Panc1 (cell line): ENCODE measurements at regions not wholly inside any gene's neighbourhood (a gene's known extent, or its start where the extent isn't known, plus 50 kb on each side); places are given as distances from the start of the nearest gene placed in this dataset.

Experiments
- POLR2AphosphoS5 ChIP-seq: IDR thresholded peaks from 2 replicates; pipeline ENCODE4 v1.6.1; 2012; ENCODE audit warnings: mild to moderate bottlenecking, low read depth, low read length, moderate library complexity
- SIN3A ChIP-seq: IDR thresholded peaks from 2 replicates; pipeline ENCODE4 v1.6.1; 2012; ENCODE audit warnings: low read depth, mild to moderate bottlenecking, low read length, moderate library complexity, borderline replicate concordance; ENCODE audit not compliant: insufficient read depth
- TCF7L2 ChIP-seq: IDR thresholded peaks from 2 replicates; pipeline ENCODE4 v1.6.1; 2011; ENCODE audit warnings: mild to moderate bottlenecking, low read depth, low read length, inconsistent platforms
- TF ChIP-seq, protein P1 (sequence below): fragments of 450-650 bp; IDR thresholded peaks from 2 replicates; pipeline ENCODE4 v1.5.1; 2017; ENCODE audit warnings: mild to moderate bottlenecking
- TF ChIP-seq, protein P2 (sequence below), 2 experiments: IDR thresholded peaks; 2 replicates each; pipeline ENCODE4 v1.6.1; 2011 to 2012; ENCODE audit warnings: low read depth in 2 of 2, control low read depth in 1 of 2, low read length in 1 of 2, mild to moderate bottlenecking in 1 of 2, moderate library complexity in 1 of 2; ENCODE audit not compliant: insufficient read depth in 1 of 2

DNA sequence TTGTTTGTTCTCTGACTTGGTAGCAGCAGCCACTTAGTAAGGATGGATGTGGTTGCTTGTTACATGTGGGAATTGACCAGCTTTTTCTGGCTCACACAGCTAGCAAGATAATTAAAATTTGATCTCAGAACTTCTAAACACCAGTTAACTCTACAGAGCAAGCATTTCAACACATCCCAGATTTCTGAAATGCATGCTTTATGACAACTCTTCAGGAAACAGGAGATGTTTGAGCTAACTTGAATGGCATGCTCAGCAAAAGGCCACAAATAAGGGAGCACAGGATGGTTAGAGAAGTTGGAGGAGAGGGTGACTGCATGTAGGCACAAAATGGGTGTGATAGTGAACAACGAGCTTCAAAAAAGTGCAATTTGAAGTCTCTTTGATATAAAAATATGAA lies 167.1 kb upstream of the SPRY2 start:
- TF ChIP-seq, protein P1, sequence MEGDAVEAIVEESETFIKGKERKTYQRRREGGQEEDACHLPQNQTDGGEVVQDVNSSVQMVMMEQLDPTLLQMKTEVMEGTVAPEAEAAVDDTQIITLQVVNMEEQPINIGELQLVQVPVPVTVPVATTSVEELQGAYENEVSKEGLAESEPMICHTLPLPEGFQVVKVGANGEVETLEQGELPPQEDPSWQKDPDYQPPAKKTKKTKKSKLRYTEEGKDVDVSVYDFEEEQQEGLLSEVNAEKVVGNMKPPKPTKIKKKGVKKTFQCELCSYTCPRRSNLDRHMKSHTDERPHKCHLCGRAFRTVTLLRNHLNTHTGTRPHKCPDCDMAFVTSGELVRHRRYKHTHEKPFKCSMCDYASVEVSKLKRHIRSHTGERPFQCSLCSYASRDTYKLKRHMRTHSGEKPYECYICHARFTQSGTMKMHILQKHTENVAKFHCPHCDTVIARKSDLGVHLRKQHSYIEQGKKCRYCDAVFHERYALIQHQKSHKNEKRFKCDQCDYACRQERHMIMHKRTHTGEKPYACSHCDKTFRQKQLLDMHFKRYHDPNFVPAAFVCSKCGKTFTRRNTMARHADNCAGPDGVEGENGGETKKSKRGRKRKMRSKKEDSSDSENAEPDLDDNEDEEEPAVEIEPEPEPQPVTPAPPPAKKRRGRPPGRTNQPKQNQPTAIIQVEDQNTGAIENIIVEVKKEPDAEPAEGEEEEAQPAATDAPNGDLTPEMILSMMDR: no peak
- TF ChIP-seq, protein P2, sequence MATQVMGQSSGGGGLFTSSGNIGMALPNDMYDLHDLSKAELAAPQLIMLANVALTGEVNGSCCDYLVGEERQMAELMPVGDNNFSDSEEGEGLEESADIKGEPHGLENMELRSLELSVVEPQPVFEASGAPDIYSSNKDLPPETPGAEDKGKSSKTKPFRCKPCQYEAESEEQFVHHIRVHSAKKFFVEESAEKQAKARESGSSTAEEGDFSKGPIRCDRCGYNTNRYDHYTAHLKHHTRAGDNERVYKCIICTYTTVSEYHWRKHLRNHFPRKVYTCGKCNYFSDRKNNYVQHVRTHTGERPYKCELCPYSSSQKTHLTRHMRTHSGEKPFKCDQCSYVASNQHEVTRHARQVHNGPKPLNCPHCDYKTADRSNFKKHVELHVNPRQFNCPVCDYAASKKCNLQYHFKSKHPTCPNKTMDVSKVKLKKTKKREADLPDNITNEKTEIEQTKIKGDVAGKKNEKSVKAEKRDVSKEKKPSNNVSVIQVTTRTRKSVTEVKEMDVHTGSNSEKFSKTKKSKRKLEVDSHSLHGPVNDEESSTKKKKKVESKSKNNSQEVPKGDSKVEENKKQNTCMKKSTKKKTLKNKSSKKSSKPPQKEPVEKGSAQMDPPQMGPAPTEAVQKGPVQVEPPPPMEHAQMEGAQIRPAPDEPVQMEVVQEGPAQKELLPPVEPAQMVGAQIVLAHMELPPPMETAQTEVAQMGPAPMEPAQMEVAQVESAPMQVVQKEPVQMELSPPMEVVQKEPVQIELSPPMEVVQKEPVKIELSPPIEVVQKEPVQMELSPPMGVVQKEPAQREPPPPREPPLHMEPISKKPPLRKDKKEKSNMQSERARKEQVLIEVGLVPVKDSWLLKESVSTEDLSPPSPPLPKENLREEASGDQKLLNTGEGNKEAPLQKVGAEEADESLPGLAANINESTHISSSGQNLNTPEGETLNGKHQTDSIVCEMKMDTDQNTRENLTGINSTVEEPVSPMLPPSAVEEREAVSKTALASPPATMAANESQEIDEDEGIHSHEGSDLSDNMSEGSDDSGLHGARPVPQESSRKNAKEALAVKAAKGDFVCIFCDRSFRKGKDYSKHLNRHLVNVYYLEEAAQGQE (IDR thresholded peaks at IDR 0.05; ENCODE audit: insufficient read depth in 1 of 2, low read depth in 2 of 2, low read length in 1 of 2): no peak
- TF ChIP-seq POLR2AphosphoS5 (no peak), SIN3A (no peak), TCF7L2 (no peak)
